Kasumi-1 (cell line): ENCODE measurements at regions not wholly inside any gene's neighbourhood (a gene's known extent, or its start where the extent isn't known, plus 50 kb on each side); places are given as distances from the start of the nearest gene placed in this dataset.
"Not testable (repeated sequence)": the region's sequence is repeated elsewhere in the genome, so short reads cannot be mapped to it uniquely, and the experiment has no call there.

ENCODE experiments used
- DNase-seq, 2 experiments: peaks; one replicate each; lab custom pipeline; 2025; lab: John Stamatoyannopoulos, UW

DNA sequence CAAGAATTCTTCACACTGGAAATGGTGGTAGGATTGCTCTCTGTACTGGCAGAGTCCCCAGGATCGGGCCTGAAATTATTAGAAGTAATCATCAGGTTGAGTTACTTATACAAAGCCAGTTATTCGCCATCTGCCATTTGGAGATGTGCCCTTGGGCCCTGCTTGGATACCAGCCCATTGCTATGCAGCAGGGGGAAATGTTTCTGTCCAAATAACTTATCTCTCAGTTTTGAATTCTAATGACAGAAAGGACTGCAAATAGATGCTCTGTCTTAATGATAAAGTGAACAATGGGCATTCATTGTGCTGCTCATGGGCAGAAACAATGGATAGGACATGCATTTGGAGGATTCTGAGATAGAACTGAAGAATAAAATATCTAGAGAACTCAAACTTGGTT is 139.1 kb upstream of the PELI2 start:
- DNase-seq = no peak

DNA sequence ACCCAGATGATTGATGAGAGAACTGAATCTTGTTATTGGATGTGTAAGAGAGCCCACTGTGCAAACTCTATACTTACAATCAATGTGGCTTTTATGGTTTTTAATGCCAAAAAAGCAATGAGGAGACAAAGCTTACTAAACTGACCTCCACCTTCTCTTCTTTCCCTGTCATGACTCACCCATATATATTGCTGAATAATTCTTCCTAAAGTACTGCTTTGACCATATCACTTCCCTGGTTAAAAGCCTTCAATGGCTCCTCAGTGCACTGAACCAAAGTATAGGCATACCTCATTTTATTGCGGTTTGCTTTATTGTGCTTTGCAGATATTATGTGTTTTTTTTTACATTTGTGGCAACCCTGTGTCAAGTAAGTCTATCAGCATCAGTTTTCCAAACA is 138.4 kb upstream of the PELI2 start:
- DNase-seq = no peak

DNA sequence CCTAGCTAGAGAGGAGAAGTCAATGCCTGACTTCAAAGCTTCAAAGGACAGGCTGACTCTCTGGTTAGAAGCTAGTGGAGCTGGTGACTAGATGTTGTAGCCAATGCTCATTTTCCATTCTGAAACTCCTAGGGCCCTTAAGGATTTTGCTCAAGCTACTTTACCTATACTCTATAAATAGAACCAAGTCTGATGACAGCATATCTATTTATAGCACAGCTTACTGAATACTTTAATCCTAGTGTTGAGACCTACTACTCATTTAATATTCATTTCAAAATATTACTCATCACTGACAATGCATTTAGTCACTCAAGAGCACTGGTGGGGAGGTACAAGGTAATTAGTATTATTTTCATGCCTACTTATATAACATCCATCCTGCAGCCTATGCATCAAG is 137.2 kb upstream of the PELI2 start:
- DNase-seq = no peak

DNA sequence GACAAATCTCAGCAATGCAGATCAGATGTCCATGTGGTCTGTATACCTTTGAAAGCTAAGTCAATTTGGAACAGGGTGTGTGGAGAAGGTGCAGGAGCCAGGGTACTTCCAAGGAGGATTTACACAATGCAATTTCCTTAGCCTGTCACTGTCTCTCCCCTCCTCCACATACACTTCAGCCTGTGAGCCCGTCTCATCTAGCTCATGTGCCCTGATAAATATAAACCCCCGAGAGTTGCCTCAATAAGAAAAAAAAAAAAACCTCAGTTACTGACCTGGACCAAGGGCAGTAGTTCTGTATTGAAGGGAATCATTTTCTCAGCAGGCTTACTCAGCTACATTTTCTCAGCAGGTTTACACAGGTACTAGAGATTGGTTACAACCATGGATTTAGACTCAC is 132.1 kb upstream of the PELI2 start:
- no peak for DNase-seq

DNA sequence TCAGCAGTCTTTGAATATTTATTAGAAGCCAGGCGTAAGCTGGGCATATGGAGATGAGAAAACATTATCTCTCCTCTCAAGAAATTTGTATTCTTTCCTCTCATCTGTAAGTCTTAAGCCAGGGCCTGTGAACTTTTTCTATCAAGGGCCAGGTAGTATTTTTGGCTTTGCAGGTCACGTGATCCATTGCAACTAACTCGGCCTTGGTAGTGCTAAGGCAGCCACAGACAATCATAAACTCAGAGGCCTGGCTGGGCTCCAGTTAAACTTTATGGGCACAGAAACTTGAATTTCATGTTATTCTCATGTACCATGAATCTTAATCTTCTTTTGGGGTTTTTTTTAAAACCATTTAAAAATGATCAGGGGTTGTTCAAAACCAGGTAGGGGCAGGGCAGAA is 117.4 kb upstream of the PELI2 start:
- no peak for DNase-seq

DNA sequence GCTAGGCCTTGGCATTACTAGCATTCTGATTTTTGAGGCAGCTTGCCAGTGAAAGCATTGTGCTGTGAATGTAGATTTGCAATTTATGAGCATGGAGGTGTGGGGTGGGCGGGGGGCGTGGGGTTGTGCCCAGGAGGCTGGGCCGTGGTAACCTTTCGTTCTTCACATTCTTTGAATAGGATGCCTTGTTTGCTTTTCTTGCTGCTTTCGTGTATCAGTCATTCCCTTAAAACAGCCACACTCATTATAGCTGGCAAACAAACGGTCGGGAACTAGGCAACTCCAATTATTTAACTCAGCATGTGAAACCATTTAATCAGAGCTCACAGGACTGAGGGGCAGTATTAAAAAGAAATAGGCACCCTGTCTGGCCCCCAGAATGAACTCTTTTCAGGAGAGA is 115.9 kb upstream of the PELI2 start:
- no peak for DNase-seq

DNA sequence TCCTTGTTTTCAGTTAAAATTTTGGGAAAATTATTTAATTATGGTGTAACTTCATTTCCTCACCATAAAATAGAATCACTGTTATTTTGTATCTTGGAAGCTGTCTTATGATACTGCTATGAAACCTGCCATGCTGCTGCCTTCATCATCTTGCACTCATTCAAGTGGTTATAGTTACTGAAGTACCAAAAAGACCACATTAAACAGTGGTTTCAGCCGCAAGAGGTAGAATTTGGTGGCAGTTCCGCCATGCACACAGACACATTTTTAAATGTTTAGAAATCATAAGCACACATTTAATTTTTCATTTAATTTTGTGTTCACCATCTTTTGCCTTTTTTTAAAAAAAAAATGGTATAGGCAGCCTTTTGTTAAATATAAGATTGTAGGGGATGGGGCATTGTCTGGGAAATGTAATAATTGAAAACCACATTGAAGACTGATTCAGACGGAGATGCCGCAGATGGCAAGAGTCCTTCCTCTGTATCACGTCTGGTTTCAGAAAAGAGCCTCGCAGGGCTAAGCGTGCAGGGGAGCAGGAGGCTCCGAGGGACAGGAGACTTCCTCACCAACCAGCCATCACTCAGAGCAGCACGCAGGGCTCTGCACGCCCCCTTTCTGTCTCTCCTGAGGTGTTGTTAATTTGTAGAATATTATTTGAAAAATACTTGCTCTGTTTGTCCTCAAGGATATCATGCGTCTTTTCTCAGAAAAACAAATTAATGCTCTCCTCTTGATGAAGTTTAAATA is 115.2 kb upstream of the PELI2 start:
- no peak for DNase-seq

DNA sequence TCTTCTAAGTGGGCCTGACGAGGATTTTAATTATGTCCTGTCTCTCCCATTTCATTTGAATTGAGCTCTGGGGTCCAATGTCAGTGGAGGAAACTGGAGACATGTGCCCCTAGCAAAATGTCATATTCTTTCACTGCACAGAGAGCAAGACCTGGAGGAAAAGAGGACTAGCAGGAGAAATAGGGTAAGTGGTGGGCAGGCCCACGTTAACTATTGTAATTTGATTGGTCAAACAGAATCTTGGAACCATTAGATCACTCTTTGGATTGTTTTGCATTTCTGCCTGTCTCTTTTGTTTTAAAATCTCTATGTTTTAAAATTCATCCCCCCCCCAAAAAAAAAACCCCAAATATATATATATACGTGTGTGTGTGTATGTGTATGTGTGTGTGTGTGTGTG is 113.9 kb upstream of the PELI2 start:
- no peak for DNase-seq

DNA sequence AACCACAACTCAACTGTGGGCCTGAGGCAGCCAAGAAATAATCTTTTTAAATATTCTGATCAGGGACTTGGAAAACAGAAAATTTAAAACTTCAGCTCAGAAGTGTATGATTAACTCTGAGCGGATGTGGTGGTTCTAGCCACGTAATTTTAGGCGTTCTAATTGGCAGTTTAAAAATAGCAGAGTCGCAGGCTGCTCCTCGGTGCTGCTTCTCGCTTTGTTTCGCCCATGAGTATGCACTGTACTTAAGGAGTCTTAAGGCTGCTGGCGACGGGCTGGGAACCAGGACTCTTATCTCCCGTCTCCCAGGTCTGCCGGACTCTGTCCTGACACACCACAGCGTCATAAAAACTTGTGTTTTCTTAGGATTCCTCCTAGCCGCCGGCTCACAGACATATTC is 113.4 kb upstream of the PELI2 start:
- DNase-seq = no peak

DNA sequence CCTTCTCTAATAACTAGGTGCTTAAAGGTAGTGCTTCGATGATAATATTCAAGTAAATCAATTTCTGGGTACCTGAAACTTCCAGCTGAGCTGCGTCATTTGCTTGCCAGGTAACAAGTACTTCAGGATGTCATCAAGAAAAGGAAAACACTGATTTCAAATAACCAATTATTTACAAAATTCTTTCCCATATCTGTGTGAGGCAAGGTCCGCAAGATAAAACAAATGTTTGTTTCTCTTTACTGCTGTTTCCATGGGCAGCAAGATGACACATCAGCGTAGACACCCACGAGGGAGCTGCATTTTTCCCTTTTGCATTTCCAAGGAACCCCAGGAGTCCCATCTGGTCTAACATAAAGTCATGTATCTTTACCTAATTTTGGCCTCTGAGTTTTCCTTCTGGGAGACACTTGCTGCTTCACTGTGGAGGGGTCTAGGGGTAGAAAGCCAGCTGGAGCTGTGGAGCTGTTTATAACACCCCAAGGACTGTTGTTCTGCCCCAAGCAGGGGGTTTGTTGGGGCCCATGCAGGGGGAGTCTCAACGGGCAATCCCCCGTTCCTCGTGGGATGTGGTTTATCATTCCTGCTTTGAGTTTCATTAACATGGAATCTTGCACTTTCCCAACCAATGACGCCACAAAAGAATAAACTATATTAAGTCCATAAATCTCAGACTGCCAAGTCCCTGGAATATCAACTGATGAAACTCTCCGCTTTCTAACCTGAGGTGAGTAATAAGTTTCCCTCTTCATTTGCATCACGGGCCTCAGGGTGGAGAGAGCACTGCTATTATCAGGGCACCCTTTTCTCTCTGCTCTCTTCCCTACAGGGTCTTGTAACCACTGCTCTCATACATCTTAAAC is 112.8 kb upstream of the PELI2 start:
- no peak for DNase-seq

DNA sequence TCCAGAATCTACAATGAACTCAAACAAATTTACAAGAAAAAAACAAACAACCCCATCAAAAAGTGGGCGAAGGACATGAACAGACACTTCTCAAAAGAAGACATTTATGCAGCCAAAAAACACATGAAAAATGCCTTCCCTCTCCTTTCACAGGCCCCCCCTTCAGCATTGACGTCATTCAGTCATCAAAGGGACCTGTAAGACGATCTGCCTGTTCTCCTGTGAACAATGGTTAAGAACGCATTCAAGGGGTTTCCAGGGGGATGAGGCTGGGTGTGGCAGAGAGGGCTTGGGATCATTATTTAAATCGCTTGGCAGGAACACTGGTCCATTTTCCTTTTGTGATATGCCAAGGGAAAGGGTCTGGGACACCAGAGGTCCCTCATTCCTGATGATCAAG is 110.7 kb upstream of the PELI2 start:
- not testable (repeated sequence) for DNase-seq

DNA sequence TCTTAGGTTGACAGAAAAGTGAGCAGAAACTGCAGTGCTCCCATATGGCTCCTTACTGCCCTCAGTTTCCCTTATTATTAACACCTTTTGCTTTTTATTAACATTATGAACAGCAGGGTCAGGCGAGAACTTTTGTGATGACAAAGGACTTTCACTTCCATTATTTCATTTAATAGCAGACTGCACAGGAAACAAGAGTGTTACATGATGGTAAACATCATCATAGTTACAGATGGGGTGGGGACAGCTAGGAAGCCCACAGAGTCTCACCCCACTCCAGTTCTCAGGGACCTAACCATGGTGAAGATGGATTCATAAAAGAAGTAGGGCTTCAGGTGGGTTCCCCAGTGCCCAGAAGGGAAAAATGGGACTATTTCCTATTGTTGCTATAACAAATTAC is 110.1 kb upstream of the PELI2 start:
- no peak for DNase-seq

DNA sequence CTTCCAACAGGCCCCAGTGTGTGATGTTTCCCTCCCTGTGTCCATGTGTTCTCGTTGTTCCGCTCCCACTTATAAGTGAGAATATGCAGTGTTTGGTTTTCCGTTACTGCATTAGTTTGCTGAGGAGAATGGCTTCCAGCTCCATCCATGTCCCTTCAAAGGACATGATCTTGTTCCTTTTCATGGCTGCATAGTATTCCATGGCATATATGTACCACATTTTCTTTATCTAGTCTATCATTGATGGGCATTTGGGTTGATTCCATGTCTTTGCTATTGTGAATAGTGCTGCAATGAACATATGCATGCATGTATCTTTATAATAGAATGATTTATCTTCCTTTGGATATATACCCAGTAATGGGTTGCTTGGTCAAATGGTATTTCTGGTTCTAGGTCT is 109.5 kb upstream of the PELI2 start:
- not testable (repeated sequence) for DNase-seq

DNA sequence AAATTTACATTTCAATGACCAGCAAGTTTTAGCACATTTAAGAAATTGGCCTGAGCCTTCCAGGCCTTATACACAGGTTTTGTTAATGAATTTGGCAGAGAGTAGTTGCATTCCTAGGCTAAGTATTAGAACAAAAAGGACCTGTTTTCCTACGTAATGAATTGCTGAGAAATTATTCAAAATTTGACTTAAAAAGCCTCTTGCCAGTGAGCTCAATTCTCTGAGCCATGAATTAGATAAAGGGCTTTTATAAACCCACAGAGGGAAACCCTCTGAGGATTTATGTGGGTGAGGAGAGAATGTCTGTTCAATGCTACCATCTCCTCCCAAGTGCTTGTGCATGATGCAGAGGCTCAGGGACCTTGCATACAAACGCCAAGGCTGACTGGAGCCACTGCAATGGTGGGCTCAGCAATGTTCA is 94.5 kb upstream of the PELI2 start:
- no peak for DNase-seq

DNA sequence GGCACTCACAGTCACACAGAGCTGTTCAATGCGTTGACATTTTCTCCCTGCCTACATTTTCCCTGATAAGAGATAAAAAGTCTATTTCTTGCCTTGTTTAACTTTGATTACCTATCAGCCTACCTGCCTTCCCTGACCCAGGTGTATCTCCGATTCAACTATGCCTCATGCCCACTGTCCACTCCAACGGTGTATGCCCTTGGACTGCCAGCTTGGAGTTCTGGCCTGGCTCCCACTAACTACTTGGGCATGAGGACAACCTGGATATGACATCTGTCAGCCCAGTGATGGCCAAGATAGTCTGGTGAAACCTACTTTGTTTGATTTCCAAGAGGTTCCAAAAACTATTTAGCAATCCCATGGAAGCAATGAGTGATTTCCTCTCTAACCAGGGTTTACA is 93.0 kb upstream of the PELI2 start:
- DNase-seq = no peak

DNA sequence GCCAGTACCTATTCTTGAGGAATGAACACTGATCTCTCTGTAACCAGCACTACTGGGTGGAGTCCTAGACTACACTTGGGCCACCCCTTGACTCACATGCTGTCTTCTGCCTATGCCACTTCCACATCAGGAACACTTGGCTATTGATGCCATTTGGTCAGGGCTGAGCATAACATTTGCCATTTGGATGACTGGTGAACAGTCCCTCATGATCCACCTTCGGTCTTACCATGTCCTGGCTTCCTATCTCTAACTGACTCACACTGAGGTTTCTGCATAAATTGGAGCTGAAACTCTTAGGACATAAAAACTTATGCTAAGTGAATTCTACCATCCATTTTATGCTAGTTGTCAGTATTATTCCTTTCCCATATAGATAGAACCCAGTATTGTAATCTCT is 91.7 kb upstream of the PELI2 start:
- DNase-seq = no peak

DNA sequence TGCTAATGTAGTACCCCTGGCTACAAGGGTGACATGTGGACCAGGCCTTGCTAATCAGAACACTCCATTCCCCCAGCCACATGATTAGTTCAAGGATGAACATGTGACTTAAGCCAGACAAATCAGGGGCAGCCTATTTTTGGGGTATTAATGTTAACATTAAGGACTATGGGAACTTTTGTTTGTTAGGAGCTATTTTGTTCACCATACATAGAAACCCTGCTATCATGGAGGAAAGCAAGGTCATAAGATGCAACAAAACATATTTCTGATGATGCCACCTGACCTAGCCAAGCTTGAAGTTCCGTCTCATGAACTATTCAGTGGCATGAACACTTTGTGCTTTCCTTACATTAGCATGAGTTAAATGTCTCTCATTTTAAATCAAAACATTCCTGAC is 90.8 kb upstream of the PELI2 start:
- DNase-seq = no peak

DNA sequence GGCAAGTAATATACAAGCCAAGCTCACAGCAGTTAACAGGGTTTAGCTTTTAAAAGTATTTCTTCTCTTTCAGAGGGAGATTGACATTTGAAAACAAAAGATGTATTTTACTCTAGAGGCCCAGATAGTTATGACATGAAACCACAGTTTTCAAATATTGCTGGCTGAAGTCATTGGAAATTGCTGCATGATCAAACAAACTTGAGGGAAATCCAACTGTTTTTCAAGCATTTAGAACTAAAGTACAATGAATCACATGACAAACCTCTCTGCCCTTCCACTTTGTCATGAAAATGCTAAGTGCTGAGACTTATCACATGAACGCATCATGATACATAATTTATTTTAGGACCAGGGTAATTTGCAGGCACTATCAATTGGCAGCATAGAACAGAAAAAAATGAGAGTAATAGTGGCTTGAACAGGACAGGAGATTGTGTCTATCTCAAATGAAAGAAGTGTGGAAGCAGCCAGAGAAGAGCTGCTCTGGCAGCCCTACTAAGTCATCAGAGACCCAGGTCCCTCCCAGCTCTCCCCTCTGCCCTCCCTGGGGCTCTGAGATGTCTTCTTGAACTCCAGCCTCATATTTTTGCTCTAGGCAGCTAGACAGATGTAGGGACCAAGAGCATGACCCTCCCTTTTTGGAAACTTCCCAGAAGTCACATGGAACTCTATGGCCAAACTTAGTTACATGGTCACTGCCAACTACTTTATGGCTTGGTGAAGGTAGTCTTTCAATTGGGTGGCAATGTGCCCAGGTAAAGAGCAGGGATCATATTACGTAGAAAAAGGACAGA is 90.1 kb upstream of the PELI2 start:
- DNase-seq = no peak

DNA sequence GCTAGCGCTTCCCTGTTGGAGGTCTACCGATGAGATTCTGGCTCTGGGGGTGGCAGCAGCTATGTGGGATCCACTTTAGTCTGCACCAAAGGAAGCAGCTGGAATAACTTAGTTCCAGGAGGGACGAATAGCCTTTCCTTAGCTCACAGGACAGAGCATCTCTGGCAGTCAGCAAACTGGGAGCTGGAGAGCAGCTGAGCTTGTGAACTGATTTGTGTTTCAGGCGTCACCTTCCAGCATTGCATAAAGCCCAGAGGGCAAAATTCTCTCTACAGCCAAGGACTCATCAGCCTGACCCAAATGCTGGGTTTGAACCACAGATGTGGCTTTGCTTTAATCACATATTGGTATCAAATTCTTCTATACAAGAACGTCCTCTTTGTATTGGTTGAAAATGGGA is 81.9 kb upstream of the PELI2 start:
- no peak for DNase-seq

DNA sequence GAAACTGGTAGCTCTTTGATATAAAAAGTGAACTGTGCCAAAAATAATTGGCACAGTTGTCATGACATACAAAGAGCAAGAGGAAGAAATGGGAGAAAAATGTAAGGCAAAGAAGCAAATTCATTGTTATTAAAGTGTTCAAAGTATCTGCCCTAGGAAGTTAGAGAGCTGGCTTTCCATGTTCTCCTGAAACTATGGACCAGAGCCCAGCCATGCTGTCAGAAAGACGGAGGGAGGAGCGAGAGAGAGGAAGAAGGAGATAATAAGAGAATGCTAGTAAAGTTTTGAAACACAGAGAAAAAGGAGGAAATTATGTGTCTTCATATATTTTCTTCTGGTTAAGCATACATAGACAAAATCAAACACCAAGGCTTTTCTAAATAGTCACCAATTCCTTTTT is 78.1 kb upstream of the PELI2 start:
- no peak for DNase-seq

DNA sequence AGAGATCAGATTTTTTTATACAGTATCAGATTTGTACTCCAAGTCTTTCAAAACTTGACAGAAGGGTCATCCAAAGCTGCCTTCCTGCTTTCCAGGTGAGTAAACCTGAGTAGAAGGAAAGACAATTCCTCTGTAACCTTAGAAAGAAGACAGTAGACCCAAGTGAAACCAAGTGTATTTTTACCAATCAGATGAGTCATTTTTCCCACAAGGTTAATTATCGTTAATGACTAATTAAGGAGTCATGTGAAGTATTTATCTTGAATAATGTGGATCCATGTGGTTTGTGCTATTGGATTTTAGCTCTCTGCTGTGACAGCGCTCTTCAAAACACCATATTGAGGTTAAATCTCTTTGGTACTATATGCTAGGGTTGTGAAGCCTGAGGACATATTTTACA is 74.0 kb upstream of the PELI2 start:
- DNase-seq = no peak

DNA sequence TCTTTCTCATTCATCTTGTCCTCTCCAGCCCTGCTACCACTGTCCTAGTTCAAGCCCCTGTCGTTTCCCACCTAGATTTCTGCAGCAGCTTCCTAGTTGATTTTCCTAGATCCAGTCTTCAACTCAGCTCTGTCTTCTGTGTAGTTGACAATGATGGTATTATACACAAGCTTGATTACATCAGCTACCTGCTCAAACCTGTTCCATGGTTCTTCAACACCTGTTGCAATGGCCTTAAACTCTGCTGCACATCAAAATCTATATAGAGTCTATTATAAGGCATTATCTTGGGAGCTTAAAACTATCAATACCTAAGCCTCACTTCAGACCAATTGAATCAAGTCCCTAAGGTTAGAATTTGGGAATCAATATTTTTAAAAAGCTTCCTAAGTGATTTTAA is 71.7 kb upstream of the PELI2 start:
- DNase-seq = no peak

DNA sequence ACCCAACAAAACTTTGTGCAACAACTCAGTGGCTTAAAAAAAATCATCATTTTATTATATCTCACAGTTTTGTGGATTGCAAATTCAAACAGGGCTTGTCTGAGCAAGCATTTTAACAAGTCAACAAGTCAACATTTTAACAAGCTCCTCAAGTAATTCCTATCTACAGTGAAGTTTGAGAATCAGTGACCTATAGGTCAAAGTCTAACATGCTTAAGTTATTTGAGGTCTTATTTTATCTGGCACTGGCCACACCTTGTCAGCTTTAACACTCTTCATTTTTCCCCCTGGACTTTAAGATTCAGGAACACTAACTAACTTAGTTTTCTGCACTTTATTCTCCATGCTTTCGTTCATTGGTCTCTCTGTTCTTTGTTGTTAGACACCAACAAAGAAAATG is 71.2 kb upstream of the PELI2 start:
- DNase-seq = no peak
